WTC11 (cell line): ENCODE measurements at regions not wholly inside any gene's neighbourhood (a gene's known extent, or its start where the extent isn't known, plus 50 kb on each side); places are given as distances from the start of the nearest gene placed in this dataset.

Experiments
- ATAC-seq: fragments of 200-7000 bp; cut with Tn5 transposase; 2 replicates; pipeline ENCODE4 v1.10.0; 2021; ENCODE audit warnings: mild to moderate bottlenecking, moderate library complexity
- CTCF ChIA-PET: fragments of 300-600 bp; sonication (Branson Sonifier 250); formaldehyde crosslinking; loops from one replicate; lab custom pipeline; 2021; ENCODE audit warnings: antibody characterized with exemption; lab: Charles Lee
- POLR2A ChIA-PET: fragments of 350-600 bp; sonication (Branson Sonifier 250); formaldehyde crosslinking; loops from one replicate; lab custom pipeline; 2021; ENCODE audit warnings: antibody characterized with exemption; lab: Charles Lee
- DNase-seq: peaks from one replicate; pipeline ENCODE4 v3.0.0; 2021; ENCODE audit warnings: low spot score
- H3K27ac Mint-ChIP-seq: 2 replicates; pipeline ENCODE4 v1.8.0; 2021; ENCODE audit warnings: mixed read lengths
- H3K27me3 Mint-ChIP-seq: 2 replicates; pipeline ENCODE4 v1.8.0; 2021; ENCODE audit warnings: low read depth, mild to moderate bottlenecking, moderate library complexity, mixed read lengths
- H3K36me3 Mint-ChIP-seq: 2 replicates; pipeline ENCODE4 v1.8.0; 2021; ENCODE audit warnings: mixed read lengths
- H3K4me1 Mint-ChIP-seq: 2 replicates; pipeline ENCODE4 v1.8.0; 2022; ENCODE audit warnings: mixed read lengths
- H3K4me3 Mint-ChIP-seq: 2 replicates; pipeline ENCODE4 v1.8.0; 2021; ENCODE audit warnings: mild to moderate bottlenecking, moderate library complexity, mixed read lengths
- H3K9me3 Mint-ChIP-seq: 2 replicates; pipeline ENCODE4 v1.8.0; 2021; ENCODE audit warnings: mixed read lengths
- ATF2 ChIP-seq: sonication (generic); formaldehyde crosslinking; IDR thresholded peaks from 2 replicates; pipeline ENCODE4 v1.8.1; 2022; ENCODE audit warnings: low read depth, missing genetic modification reagents, borderline replicate concordance
- E2F1 ChIP-seq: sonication (generic); formaldehyde crosslinking; IDR thresholded peaks from 2 replicates; pipeline ENCODE4 v1.8.0; 2022; ENCODE audit warnings: mild to moderate bottlenecking, missing genetic modification reagents
- E2F4 ChIP-seq: sonication (generic); formaldehyde crosslinking; IDR thresholded peaks from 2 replicates; pipeline ENCODE4 v1.8.1; 2022; ENCODE audit warnings: low read depth, mild to moderate bottlenecking, moderate library complexity, missing genetic modification reagents, borderline replicate concordance
- EMX1 ChIP-seq: fragments of 250-450 bp; sonication (Bioruptor Pico); IDR thresholded peaks from 2 replicates; pipeline ENCODE4 v1.8.0; 2021; ENCODE audit warnings: mild to moderate bottlenecking
- FOXK1 ChIP-seq: sonication (generic); formaldehyde crosslinking; IDR thresholded peaks from 2 replicates; pipeline ENCODE4 v1.8.0; 2022; ENCODE audit warnings: mild to moderate bottlenecking, moderate library complexity, missing genetic modification reagents
- GRHL2 ChIP-seq: fragments of 250-450 bp; sonication (Bioruptor Pico); IDR thresholded peaks from 2 replicates; pipeline ENCODE4 v1.8.0; 2022; ENCODE audit warnings: mild to moderate bottlenecking, moderate library complexity; ENCODE audit not compliant: insufficient replicate concordance, severe bottlenecking
- IRF2 ChIP-seq: sonication (generic); formaldehyde crosslinking; IDR thresholded peaks from 2 replicates; pipeline ENCODE4 v1.8.0; 2022; ENCODE audit warnings: low read depth, missing genetic modification reagents, borderline replicate concordance
- JUN ChIP-seq: sonication (generic); formaldehyde crosslinking; IDR thresholded peaks from 2 replicates; pipeline ENCODE4 v1.8.0; 2023; ENCODE audit warnings: mild to moderate bottlenecking, missing genetic modification reagents
- KAT7 ChIP-seq: sonication (generic); formaldehyde crosslinking; IDR thresholded peaks from 2 replicates; pipeline ENCODE4 v1.8.1; 2023; ENCODE audit warnings: missing genetic modification reagents, mild to moderate bottlenecking, borderline replicate concordance
- MAX ChIP-seq: sonication (generic); formaldehyde crosslinking; IDR thresholded peaks from 2 replicates; pipeline ENCODE4 v1.8.0; 2022; ENCODE audit warnings: mild to moderate bottlenecking, missing genetic modification reagents
- NFATC4 ChIP-seq: fragments of 250-450 bp; sonication (Bioruptor Pico); IDR thresholded peaks from 2 replicates; pipeline ENCODE4 v1.9.0; 2021; ENCODE audit warnings: mild to moderate bottlenecking
- NR1H2 ChIP-seq: sonication (generic); formaldehyde crosslinking; IDR thresholded peaks from 2 replicates; pipeline ENCODE4 v1.9.0; 2021; ENCODE audit warnings: mild to moderate bottlenecking, moderate library complexity, missing genetic modification reagents
- PRRX2 ChIP-seq: fragments of 250-450 bp; sonication (Bioruptor Pico); IDR thresholded peaks from 2 replicates; pipeline ENCODE4 v1.8.0; 2021; ENCODE audit warnings: mild to moderate bottlenecking
- SMAD4 ChIP-seq: sonication (generic); formaldehyde crosslinking; IDR thresholded peaks from 2 replicates; pipeline ENCODE4 v1.8.0; 2022; ENCODE audit warnings: mild to moderate bottlenecking, missing genetic modification reagents
- STAT6 ChIP-seq: sonication (generic); formaldehyde crosslinking; conservative IDR thresholded peaks from 2 replicates; pipeline ENCODE4 v1.8.1; 2023; ENCODE audit warnings: mild to moderate bottlenecking, low read depth, missing genetic modification reagents, moderate library complexity
- TP53 ChIP-seq: sonication (generic); formaldehyde crosslinking; IDR thresholded peaks from 2 replicates; pipeline ENCODE4 v1.8.1; 2023; ENCODE audit warnings: mild to moderate bottlenecking, missing genetic modification reagents
- USF1 ChIP-seq: sonication (generic); formaldehyde crosslinking; IDR thresholded peaks from 2 replicates; pipeline ENCODE4 v1.8.0; 2022; ENCODE audit warnings: mild to moderate bottlenecking, missing genetic modification reagents
- ZNF121 ChIP-seq: sonication (generic); formaldehyde crosslinking; IDR thresholded peaks from 2 replicates; pipeline ENCODE4 v1.8.0; 2023; ENCODE audit warnings: missing genetic modification reagents
- ZNF232 ChIP-seq: sonication (generic); formaldehyde crosslinking; IDR thresholded peaks from 2 replicates; pipeline ENCODE4 v1.8.0; 2022; ENCODE audit warnings: mild to moderate bottlenecking, missing genetic modification reagents
- ZNF263 ChIP-seq: sonication (generic); formaldehyde crosslinking; IDR thresholded peaks from 2 replicates; pipeline ENCODE4 v1.8.1; 2022; ENCODE audit warnings: low read depth, mild to moderate bottlenecking, moderate library complexity, missing genetic modification reagents
- ZNF281 ChIP-seq: sonication (generic); formaldehyde crosslinking; IDR thresholded peaks from 2 replicates; pipeline ENCODE4 v1.8.0; 2023; ENCODE audit warnings: mild to moderate bottlenecking, missing genetic modification reagents
- ZNF396 ChIP-seq: fragments of 250-450 bp; sonication (Bioruptor Pico); IDR thresholded peaks from 2 replicates; pipeline ENCODE4 v1.8.0; 2021; ENCODE audit warnings: mild to moderate bottlenecking, moderate library complexity, borderline replicate concordance
- ZNF416 ChIP-seq: fragments of 250-450 bp; sonication (Bioruptor Pico); IDR thresholded peaks from 2 replicates; pipeline ENCODE4 v1.9.0; 2021; ENCODE audit warnings: mild to moderate bottlenecking, inconsistent platforms
- ZNF512 ChIP-seq: sonication (generic); formaldehyde crosslinking; IDR thresholded peaks from 2 replicates; pipeline ENCODE4 v1.8.1; 2022; ENCODE audit warnings: missing genetic modification reagents, borderline replicate concordance

- H3K9me3 Mint-ChIP-seq, result peaks cover 30% of the 10 kb centered on the region
- 0 out of 2 replicates have a peak, but pooled peaks have one; percentile 38 for ATAC-seq
- TF ChIP-seq TP53 (CRISPR knock-in tag) (no peak), ZNF121 (CRISPR knock-in tag) (no peak), ZNF232 (CRISPR knock-in tag) (no peak), ZNF416 (CRISPR knock-in tag) (no peak), SMAD4 (no peak), KAT7 (no peak), ZNF263 (CRISPR knock-in tag) (no peak), IRF2 (CRISPR knock-in tag) (no peak), ZNF512 (CRISPR knock-in tag) (no peak), EMX1 (no peak), ZNF396 (CRISPR knock-in tag) (no peak), STAT6 (CRISPR knock-in tag) (no peak)
- TF ChIP-seq, all 79 proteins: peak for 0
- Mint-ChIP-seq H3K4me3 (no peak overlapping the region), H3K27me3 (no peaks in the 10 kb centered on the region), H3K4me1 (no peaks in the 10 kb centered on the region), H3K36me3 (no peaks in the 10 kb centered on the region; the same call in 1 of the 2 replicates), H3K27ac (no peak overlapping the region)
- DNase-seq, result no peak
- ChIA-PET POLR2A (no interaction called here), CTCF (interaction anchor here (1.4 kb wide), 1 partner anchor 10 kb away, joined by 3 read pairs; no protein-coding TSS in a partner anchor)
These were observed 842.6 kb downstream of the TECRL start for GRCh38 chr4:63566658-63567057.

GRCh38 chr4:63563288-63564014 lies 845.8 kb downstream of the TECRL start:
- ChIA-PET POLR2A (no interaction called here), CTCF (interaction anchor here (0.9 to 1.7 kb wide), 10 partner anchors 9 to 976 kb away, joined by 3 to 27 read pairs (median 4); no protein-coding TSS in a partner anchor)
- Mint-ChIP-seq H3K27ac (no peak overlapping the region), H3K36me3 (peaks cover 2% of the 10 kb centered on the region), H3K27me3 (no peaks in the 10 kb centered on the region), H3K4me1 (no peaks in the 10 kb centered on the region), H3K4me3 (no peak overlapping the region), H3K9me3 (peaks cover 23% of the 10 kb centered on the region)
- ATAC-seq (peak; percentile 78), DNase-seq (peak; percentile 20)
- TF ChIP-seq NR1H2 (CRISPR knock-in tag) (no peak), NFATC4 (CRISPR knock-in tag) (no peak), GRHL2 (no peak), USF1 (CRISPR knock-in tag) (no peak), ATF2 (CRISPR knock-in tag) (no peak), E2F4 (no peak), MAX (no peak), E2F1 (CRISPR knock-in tag) (no peak), ZNF281 (CRISPR knock-in tag) (no peak), JUN (no peak), PRRX2 (CRISPR knock-in tag) (no peak), FOXK1 (CRISPR knock-in tag) (no peak)
